ENCODE measurements at regions not wholly inside any gene's neighbourhood (a gene's known extent, or its start where the extent isn't known, plus 50 kb on each side); places are given as distances from the start of the nearest gene placed in this dataset.
A peak's percentile ranks its signal among the peaks of the same experiment; 100 is the strongest.

DNA sequence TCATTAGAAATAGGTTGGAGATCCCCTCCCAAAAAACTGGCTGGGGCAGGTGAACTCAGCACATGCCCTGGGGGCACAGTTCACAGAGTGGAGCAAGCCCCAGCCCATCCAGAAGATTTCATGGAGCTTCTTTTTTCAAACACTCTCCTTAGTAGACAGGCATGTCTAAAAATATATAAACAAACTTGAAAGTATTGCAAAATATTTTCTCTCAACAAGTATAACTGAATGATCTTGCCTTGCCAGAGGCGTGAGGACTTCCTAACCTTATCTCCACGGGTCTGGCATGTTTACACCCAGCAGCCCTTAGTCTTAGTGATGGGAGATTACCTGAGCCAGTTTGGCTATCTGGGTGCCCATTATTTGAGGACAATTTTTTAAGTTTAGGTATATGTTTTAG is 107.1 kb downstream of the QRSL1 start:
- Histone ChIP-seq H3K4me3 (ENCODE audit: low read depth, low read length) (no peak overlapping the region), H3K79me2 (ENCODE audit: control insufficient read depth, insufficient read depth, low read length, poor library complexity) (no peaks in the 10 kb centered on the region), H3K36me3 (ENCODE audit: control insufficient read depth in 1 of 2, insufficient read depth in 2 of 2, low read length in 2 of 2) (no peaks in the 10 kb centered on the region), H3K4me2 (ENCODE audit: low read length) (no peak overlapping the region), H3K27ac (ENCODE audit: low read depth, low read length) (no peak overlapping the region), H4K91ac (ENCODE audit: low read depth, low read length) (no peak overlapping the region), H2AFZ (ENCODE audit: insufficient read depth, low read length, poor library complexity) (no peak overlapping the region), H3K18ac (ENCODE audit: low read length) (no peak overlapping the region), H2AK5ac (ENCODE audit: low read length) (no peak overlapping the region), H2BK12ac (ENCODE audit: low read length) (no peak overlapping the region), H3K23ac (ENCODE audit: low read length) (no peak overlapping the region), H3K4ac (ENCODE audit: low read depth, low read length) (no peak overlapping the region), H3K79me1 (ENCODE audit: low read length) (no peaks in the 10 kb centered on the region), H4K8ac (ENCODE audit: low read depth, low read length) (no peak overlapping the region), H3K9me3 (ENCODE audit: insufficient read depth, low read depth, low read length) (peaks cover 4% of the 10 kb centered on the region), H3K14ac (ENCODE audit: low read length) (no peak overlapping the region), H3K4me1 (ENCODE audit: control insufficient read depth in 1 of 2, insufficient read depth in 2 of 2, low read length in 2 of 2) (no peaks in the 10 kb centered on the region), H3K9ac (ENCODE audit: low read length) (no peak overlapping the region), H2BK5ac (ENCODE audit: low read depth, low read length, poor library complexity) (no peak overlapping the region), H2BK120ac (ENCODE audit: insufficient read depth, low read length, poor library complexity) (no peak overlapping the region), H3K27me3 (ENCODE audit: insufficient read depth, low read length) (no peaks in the 10 kb centered on the region), H4K12ac (ENCODE audit: low read depth, low read length) (no peak overlapping the region)
- WGBS (ENCODE audit: extremely low coverage, insufficient coverage, insufficient read length) = no CpG with 5 or more reads among the region's 2 CpGs
- peak; percentile 60 to 81 for DNase-seq

- H4K8ac ChIP-seq (ENCODE audit: low read depth, low read length) = no peak overlapping the region
- no peak overlapping the region for H2BK12ac ChIP-seq (ENCODE audit: low read length)
- no peak for DNase-seq
- no peaks in the 10 kb centered on the region for H3K36me3 ChIP-seq (ENCODE audit: control insufficient read depth in 1 of 2, insufficient read depth in 2 of 2, low read length in 2 of 2)
- no peak overlapping the region for H4K91ac ChIP-seq (ENCODE audit: low read depth, low read length)
- no peak overlapping the region for H3K14ac ChIP-seq (ENCODE audit: low read length)
- H3K27me3 ChIP-seq (ENCODE audit: insufficient read depth, low read length) = no peaks in the 10 kb centered on the region
- no peak overlapping the region for H2BK120ac ChIP-seq (ENCODE audit: insufficient read depth, low read length, poor library complexity)
- no peak overlapping the region for H4K12ac ChIP-seq (ENCODE audit: low read depth, low read length)
- H3K4me3 ChIP-seq (ENCODE audit: low read depth, low read length) = no peak overlapping the region
- H2BK5ac ChIP-seq (ENCODE audit: low read depth, low read length, poor library complexity) = no peak overlapping the region
- H2AK5ac ChIP-seq (ENCODE audit: low read length) = no peak overlapping the region
- H3K4me1 ChIP-seq (ENCODE audit: control insufficient read depth in 1 of 2, insufficient read depth in 2 of 2, low read length in 2 of 2) = no peaks in the 10 kb centered on the region
- no peak overlapping the region for H3K23ac ChIP-seq (ENCODE audit: low read length)
- no peak overlapping the region for H3K18ac ChIP-seq (ENCODE audit: low read length)
- H3K79me1 ChIP-seq (ENCODE audit: low read length) = no peaks in the 10 kb centered on the region
- H3K79me2 ChIP-seq (ENCODE audit: control insufficient read depth, insufficient read depth, low read length, poor library complexity) = no peaks in the 10 kb centered on the region
- no peak overlapping the region for H3K27ac ChIP-seq (ENCODE audit: low read depth, low read length)
- no peak overlapping the region for H2AFZ ChIP-seq (ENCODE audit: insufficient read depth, low read length, poor library complexity)
- H3K9me3 ChIP-seq (ENCODE audit: insufficient read depth, low read depth, low read length) = peaks cover 4% of the 10 kb centered on the region
- no peak overlapping the region for H3K9ac ChIP-seq (ENCODE audit: low read length)
- H3K4ac ChIP-seq (ENCODE audit: low read depth, low read length) = no peak overlapping the region
- no peak overlapping the region for H3K4me2 ChIP-seq (ENCODE audit: low read length)
Observed at GRCh38 chr6:106735828-106736227, 106.5 kb downstream of the QRSL1 start.

DNA sequence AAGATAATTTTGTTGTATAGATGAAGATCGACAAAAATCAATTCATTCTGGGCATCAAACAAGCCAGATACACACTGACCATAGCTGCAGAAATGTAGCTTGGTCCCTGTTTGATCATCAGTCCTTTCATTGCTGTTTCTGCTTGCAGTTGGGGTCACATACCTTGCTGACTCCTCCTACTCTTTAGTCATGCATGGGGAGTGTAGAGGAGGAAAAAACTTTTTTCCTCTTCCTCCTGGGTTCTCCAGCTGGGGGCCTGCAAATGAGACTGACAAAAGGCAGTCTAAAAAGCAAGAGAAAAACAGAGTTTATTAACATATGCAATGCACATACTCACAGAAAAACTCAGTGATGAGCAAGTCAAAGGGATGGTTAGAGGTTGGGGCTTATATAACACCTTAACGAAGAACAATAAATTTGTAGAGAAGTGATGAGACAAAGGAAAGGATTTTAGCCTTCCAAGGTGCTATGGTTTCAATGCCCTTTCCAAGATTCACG is 105.8 kb downstream of the QRSL1 start:
- Histone ChIP-seq H3K27ac (ENCODE audit: low read depth, low read length) (no peak overlapping the region), H3K23ac (ENCODE audit: low read length) (no peak overlapping the region), H4K12ac (ENCODE audit: low read depth, low read length) (no peak overlapping the region), H3K27me3 (ENCODE audit: insufficient read depth, low read length) (no peaks in the 10 kb centered on the region), H3K18ac (ENCODE audit: low read length) (no peak overlapping the region), H3K79me2 (ENCODE audit: control insufficient read depth, insufficient read depth, low read length, poor library complexity) (no peaks in the 10 kb centered on the region), H4K8ac (ENCODE audit: low read depth, low read length) (no peak overlapping the region), H3K9me3 (ENCODE audit: insufficient read depth, low read depth, low read length) (peaks cover 2% of the 10 kb centered on the region), H3K4ac (ENCODE audit: low read depth, low read length) (no peak overlapping the region), H3K4me1 (ENCODE audit: control insufficient read depth in 1 of 2, insufficient read depth in 2 of 2, low read length in 2 of 2) (no peaks in the 10 kb centered on the region), H2AK5ac (ENCODE audit: low read length) (no peak overlapping the region), H3K79me1 (ENCODE audit: low read length) (no peaks in the 10 kb centered on the region), H2BK5ac (ENCODE audit: low read depth, low read length, poor library complexity) (no peak overlapping the region), H2BK120ac (ENCODE audit: insufficient read depth, low read length, poor library complexity) (no peak overlapping the region), H2AFZ (ENCODE audit: insufficient read depth, low read length, poor library complexity) (no peak overlapping the region), H3K9ac (ENCODE audit: low read length) (no peak overlapping the region), H2BK12ac (ENCODE audit: low read length) (no peak overlapping the region), H4K91ac (ENCODE audit: low read depth, low read length) (no peak overlapping the region), H3K36me3 (ENCODE audit: control insufficient read depth in 1 of 2, insufficient read depth in 2 of 2, low read length in 2 of 2) (no peaks in the 10 kb centered on the region), H3K4me2 (ENCODE audit: low read length) (no peak overlapping the region), H3K14ac (ENCODE audit: low read length) (no peak overlapping the region), H3K4me3 (ENCODE audit: low read depth, low read length) (no peak overlapping the region)
- no CpG with 5 or more reads among the region's 3 CpGs for WGBS (ENCODE audit: extremely low coverage, insufficient coverage, insufficient read length)
- no peak for DNase-seq

DNA sequence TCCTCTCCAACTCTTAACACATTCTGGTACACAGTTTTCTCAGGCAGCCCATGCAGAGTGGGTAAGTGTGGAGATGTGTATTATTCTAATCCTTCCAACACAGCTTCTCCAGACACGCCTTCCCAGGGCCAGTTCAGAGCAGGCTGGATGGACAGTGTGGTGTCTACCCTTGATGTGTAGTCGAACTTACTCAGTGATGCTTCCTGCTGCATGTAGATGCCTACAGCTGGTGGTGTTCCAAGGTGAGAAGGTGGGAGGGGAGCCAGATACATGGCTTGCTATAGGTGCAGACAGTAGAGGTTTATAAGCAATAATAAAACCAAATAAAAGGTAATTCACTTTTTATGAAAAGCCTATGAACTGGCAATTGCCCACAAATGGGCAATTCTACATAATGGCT is 104.0 kb downstream of the QRSL1 start:
- Histone ChIP-seq H4K12ac (ENCODE audit: low read depth, low read length) (no peak overlapping the region), H3K36me3 (ENCODE audit: control insufficient read depth in 1 of 2, insufficient read depth in 2 of 2, low read length in 2 of 2) (no peaks in the 10 kb centered on the region), H2BK120ac (ENCODE audit: insufficient read depth, low read length, poor library complexity) (no peak overlapping the region), H3K27me3 (ENCODE audit: insufficient read depth, low read length) (no peaks in the 10 kb centered on the region), H3K14ac (ENCODE audit: low read length) (no peak overlapping the region), H3K18ac (ENCODE audit: low read length) (no peak overlapping the region), H3K79me1 (ENCODE audit: low read length) (no peaks in the 10 kb centered on the region), H3K27ac (ENCODE audit: low read depth, low read length) (no peak overlapping the region), H3K4me2 (ENCODE audit: low read length) (no peak overlapping the region), H3K23ac (ENCODE audit: low read length) (no peak overlapping the region), H3K4ac (ENCODE audit: low read depth, low read length) (no peak overlapping the region), H3K79me2 (ENCODE audit: control insufficient read depth, insufficient read depth, low read length, poor library complexity) (no peaks in the 10 kb centered on the region), H4K8ac (ENCODE audit: low read depth, low read length) (no peak overlapping the region), H3K4me1 (ENCODE audit: control insufficient read depth in 1 of 2, insufficient read depth in 2 of 2, low read length in 2 of 2) (no peaks in the 10 kb centered on the region), H2BK5ac (ENCODE audit: low read depth, low read length, poor library complexity) (no peak overlapping the region), H2AFZ (ENCODE audit: insufficient read depth, low read length, poor library complexity) (no peak overlapping the region), H3K4me3 (ENCODE audit: low read depth, low read length) (no peak overlapping the region), H3K9me3 (ENCODE audit: insufficient read depth, low read depth, low read length) (peaks cover 2% of the 10 kb centered on the region), H2BK12ac (ENCODE audit: low read length) (no peak overlapping the region), H4K91ac (ENCODE audit: low read depth, low read length) (no peak overlapping the region), H2AK5ac (ENCODE audit: low read length) (no peak overlapping the region), H3K9ac (ENCODE audit: low read length) (no peak overlapping the region)
- WGBS (ENCODE audit: extremely low coverage, insufficient coverage, insufficient read length) = no CpG with 5 or more reads among the region's 2 CpGs
- no peak for DNase-seq
